ENCODE measurements at regions not wholly inside any gene's neighbourhood (a gene's known extent, or its start where the extent isn't known, plus 50 kb on each side); places are given as distances from the start of the nearest gene placed in this dataset.
"Not testable (repeated sequence)": the region's sequence is repeated elsewhere in the genome, so short reads cannot be mapped to it uniquely, and the experiment has no call there.

GRCh38 chr4:98828801-98829200 lies 100.1 kb downstream of the EIF4E start:
- DNase-seq: peak; percentile 34

- DNase-seq: no peak
Measured at GRCh38 chr4:98827661-98828060, 101.3 kb downstream of the EIF4E start.

- no peak for DNase-seq
Measured at GRCh38 chr4:98822144-98822543, 106.8 kb downstream of the EIF4E start.

- DNase-seq: not testable (repeated sequence)
Measured at GRCh38 chr4:98818116-98818515, 110.8 kb downstream of the EIF4E start.

GRCh38 chr4:98816816-98817215 lies 112.1 kb downstream of the EIF4E start:
- DNase-seq: no peak

GRCh38 chr4:98816386-98816785 lies 112.5 kb downstream of the EIF4E start:
- DNase-seq: no peak

- no peak for DNase-seq
Measured at GRCh38 chr4:98804403-98804802, 124.5 kb downstream of the EIF4E start.

GRCh38 chr4:98803251-98803650 lies 125.7 kb downstream of the EIF4E start:
- DNase-seq: no peak

- DNase-seq: no peak
Measured at GRCh38 chr4:98802770-98803198, 126.1 kb downstream of the EIF4E start.

GRCh38 chr4:98801259-98801725 lies 127.6 kb downstream of the EIF4E start:
- DNase-seq: no peak

GRCh38 chr4:98796991-98797390 lies 131.9 kb downstream of the EIF4E start:
- DNase-seq: no peak

- peak; percentile 74 for DNase-seq
Measured at GRCh38 chr4:98794565-98795205, 134.2 kb downstream of the EIF4E start.

- no peak for DNase-seq
Measured at GRCh38 chr4:98793658-98794057, 135.2 kb upstream of the TSPAN5 start.

GRCh38 chr4:98786866-98787265 lies 128.5 kb upstream of the TSPAN5 start:
- DNase-seq: no peak

GRCh38 chr4:98784947-98785706 lies 126.7 kb upstream of the TSPAN5 start:
- DNase-seq: no peak

GRCh38 chr4:98781641-98782357 lies 123.4 kb upstream of the TSPAN5 start:
- DNase-seq: no peak

- DNase-seq: no peak
Measured at GRCh38 chr4:98780926-98781325, 122.5 kb upstream of the TSPAN5 start.

- no peak for DNase-seq
Measured at GRCh38 chr4:98779088-98779487, 120.7 kb upstream of the TSPAN5 start.

- DNase-seq: no peak
Measured at GRCh38 chr4:98778206-98778605, 119.8 kb upstream of the TSPAN5 start.

- DNase-seq: no peak
Measured at GRCh38 chr4:98775672-98776071, 117.3 kb upstream of the TSPAN5 start.

GRCh38 chr4:98773638-98774037 lies 115.2 kb upstream of the TSPAN5 start:
- DNase-seq: no peak

- DNase-seq: no peak
Measured at GRCh38 chr4:98771959-98772632, 113.7 kb upstream of the TSPAN5 start.

- DNase-seq: no peak
Measured at GRCh38 chr4:98765771-98766170, 107.4 kb upstream of the TSPAN5 start.
